OCI-LY1 (cell line): ENCODE measurements at regions not wholly inside any gene's neighbourhood (a gene's known extent, or its start where the extent isn't known, plus 50 kb on each side); places are given as distances from the start of the nearest gene placed in this dataset.

Experiments
- H2AFZ ChIP-seq: fragments of 200-600 bp; sonication (generic), shearing (Covaris generic); 2 replicates; pipeline ENCODE4 v1.6.0; 2014; ENCODE audit warnings: antibody characterized with exemption, mild to moderate bottlenecking, low read length
- H3F3A ChIP-seq: fragments of 200-600 bp; sonication (generic), shearing (Covaris generic); 2 replicates; pipeline ENCODE4 v1.6.0; 2014; ENCODE audit warnings: mild to moderate bottlenecking, antibody characterized with exemption, low read length, moderate library complexity; ENCODE audit not compliant: insufficient read depth
- H3K27ac ChIP-seq: fragments of 200-600 bp; sonication (generic); 2 replicates; pipeline ENCODE4 v1.5.1; 2014; ENCODE audit warnings: low read length, mixed run types, mild to moderate bottlenecking, low read depth; ENCODE audit not compliant: poor library complexity, severe bottlenecking
- H3K27me3 ChIP-seq: fragments of 200-600 bp; sonication (generic); 2 replicates; pipeline ENCODE4 v1.6.0; 2014; ENCODE audit warnings: antibody characterized with exemption, mild to moderate bottlenecking, low read length, moderate library complexity; ENCODE audit not compliant: insufficient read depth
- H3K36me3 ChIP-seq: fragments of 200-600 bp; sonication (generic); 2 replicates; pipeline ENCODE4 v1.6.1; 2014; ENCODE audit warnings: mild to moderate bottlenecking, antibody characterized with exemption, low read length, moderate library complexity, mixed read lengths; ENCODE audit not compliant: insufficient read depth
- H3K4me1 ChIP-seq: fragments of 200-600 bp; sonication (generic); 2 replicates; pipeline ENCODE4 v1.5.1; 2014; ENCODE audit warnings: mild to moderate bottlenecking, low read length, moderate library complexity; ENCODE audit not compliant: insufficient read depth, severe bottlenecking
- H3K4me2 ChIP-seq: fragments of 200-600 bp; sonication (generic), shearing (Covaris generic); 2 replicates; pipeline ENCODE4 v1.6.1; 2014; ENCODE audit warnings: low read length
- H3K4me3 ChIP-seq: fragments of 200-600 bp; sonication (generic); 2 replicates; pipeline ENCODE4 v1.5.1; 2014; ENCODE audit warnings: low read length, low read depth, mild to moderate bottlenecking, mixed read lengths; ENCODE audit not compliant: poor library complexity, severe bottlenecking
- H3K79me2 ChIP-seq: fragments of 200-600 bp; shearing (Covaris generic); 2 replicates; pipeline ENCODE4 v1.6.1; 2016; ENCODE audit warnings: mixed run types, low read length, mixed read lengths; ENCODE audit not compliant: insufficient read depth
- H3K9ac ChIP-seq: fragments of 200-600 bp; sonication (generic), shearing (Covaris generic); 2 replicates; pipeline ENCODE4 v1.6.1; 2014; ENCODE audit warnings: mild to moderate bottlenecking, low read length, mixed read lengths
- H3K9me2 ChIP-seq: fragments of 200-600 bp; sonication (generic), shearing (Covaris generic); 2 replicates; pipeline ENCODE4 v1.6.1; 2014; ENCODE audit warnings: low read depth, mild to moderate bottlenecking, low read length, mixed read lengths
- H3K9me3 ChIP-seq: fragments of 200-600 bp; shearing (Covaris generic); 2 replicates; pipeline ENCODE4 v1.6.1; 2014; ENCODE audit warnings: low read length, mixed read lengths
- H4K20me1 ChIP-seq: fragments of 200-600 bp; sonication (generic), shearing (Covaris generic); 2 replicates; pipeline ENCODE4 v1.6.0; 2016; ENCODE audit warnings: mild to moderate bottlenecking, low read length; ENCODE audit not compliant: insufficient read depth
- EZH2 ChIP-seq: fragments of 200-600 bp; sonication (generic), shearing (Covaris generic); IDR thresholded peaks from 2 replicates; pipeline ENCODE4 v1.8.0; 2017; ENCODE audit warnings: borderline replicate concordance, mixed run types, mild to moderate bottlenecking, antibody characterized with exemption, low read length, moderate library complexity, mixed read lengths
- TF ChIP-seq, protein P1 (sequence below): fragments of 200-600 bp; sonication (generic), shearing (Covaris generic); IDR thresholded peaks from 2 replicates; pipeline ENCODE4 v1.5.1; 2017; ENCODE audit warnings: mild to moderate bottlenecking, antibody characterized with exemption, low read length, moderate library complexity, mixed read lengths

DNA sequence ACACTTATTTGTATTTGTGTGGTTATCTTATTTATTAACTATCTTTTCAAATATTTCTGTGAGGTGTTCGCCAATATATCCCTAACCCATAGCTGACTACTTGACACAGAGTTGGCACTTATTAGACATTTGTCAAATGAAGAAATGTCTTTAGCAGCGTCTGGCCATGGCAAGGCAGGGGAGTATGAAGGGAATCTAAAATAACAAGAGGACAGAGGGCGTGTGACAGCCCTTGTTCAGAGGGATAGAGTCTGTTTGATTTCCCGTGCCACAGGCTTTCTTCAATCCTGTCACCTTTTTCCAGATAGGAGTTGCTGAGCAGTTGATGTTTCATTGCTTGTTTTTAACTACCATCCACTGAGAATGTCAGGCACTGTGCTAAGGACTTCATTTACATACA lies 53.6 kb upstream of the SLC39A10 start:
- Histone ChIP-seq H3K27me3 (no peaks in the 10 kb centered on the region), H3F3A (no peaks in the 10 kb centered on the region), H4K20me1 (no peaks in the 10 kb centered on the region), H3K79me2 (no peaks in the 10 kb centered on the region), H3K27ac (no peak overlapping the region), H3K9ac (no peak overlapping the region), H3K9me2 (no peaks in the 10 kb centered on the region), H3K9me3 (no peaks in the 10 kb centered on the region), H3K4me3 (no peak overlapping the region), H3K4me2 (no peak overlapping the region), H3K36me3 (no peaks in the 10 kb centered on the region), H2AFZ (no peak overlapping the region), H3K4me1 (no peaks in the 10 kb centered on the region)
- TF ChIP-seq, protein P1, sequence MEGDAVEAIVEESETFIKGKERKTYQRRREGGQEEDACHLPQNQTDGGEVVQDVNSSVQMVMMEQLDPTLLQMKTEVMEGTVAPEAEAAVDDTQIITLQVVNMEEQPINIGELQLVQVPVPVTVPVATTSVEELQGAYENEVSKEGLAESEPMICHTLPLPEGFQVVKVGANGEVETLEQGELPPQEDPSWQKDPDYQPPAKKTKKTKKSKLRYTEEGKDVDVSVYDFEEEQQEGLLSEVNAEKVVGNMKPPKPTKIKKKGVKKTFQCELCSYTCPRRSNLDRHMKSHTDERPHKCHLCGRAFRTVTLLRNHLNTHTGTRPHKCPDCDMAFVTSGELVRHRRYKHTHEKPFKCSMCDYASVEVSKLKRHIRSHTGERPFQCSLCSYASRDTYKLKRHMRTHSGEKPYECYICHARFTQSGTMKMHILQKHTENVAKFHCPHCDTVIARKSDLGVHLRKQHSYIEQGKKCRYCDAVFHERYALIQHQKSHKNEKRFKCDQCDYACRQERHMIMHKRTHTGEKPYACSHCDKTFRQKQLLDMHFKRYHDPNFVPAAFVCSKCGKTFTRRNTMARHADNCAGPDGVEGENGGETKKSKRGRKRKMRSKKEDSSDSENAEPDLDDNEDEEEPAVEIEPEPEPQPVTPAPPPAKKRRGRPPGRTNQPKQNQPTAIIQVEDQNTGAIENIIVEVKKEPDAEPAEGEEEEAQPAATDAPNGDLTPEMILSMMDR = no peak
- TF ChIP-seq EZH2 = no peak

DNA sequence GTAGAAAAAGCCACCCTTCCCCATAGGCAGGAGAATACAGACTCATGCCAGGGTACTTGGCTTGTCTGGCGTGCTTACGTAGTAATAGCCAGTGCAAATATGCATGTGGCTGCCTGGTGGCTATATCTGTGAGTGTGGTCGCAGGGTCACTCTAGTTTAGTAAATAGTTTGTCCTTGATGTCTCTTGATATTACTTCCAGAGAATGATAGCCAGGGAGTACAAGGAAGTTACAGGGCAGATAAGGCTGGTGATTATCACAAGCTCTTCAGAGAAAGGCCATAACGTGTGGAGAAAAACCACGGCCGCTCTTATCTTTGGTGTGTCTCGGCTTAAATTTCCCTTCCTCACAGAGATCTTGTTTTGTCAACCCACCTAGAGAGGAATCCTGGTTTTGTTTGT lies 54.3 kb upstream of the SLC39A10 start:
- H3K9me3 ChIP-seq = no peaks in the 10 kb centered on the region
- H3F3A ChIP-seq = no peaks in the 10 kb centered on the region
- no peaks in the 10 kb centered on the region for H4K20me1 ChIP-seq
- H3K9ac ChIP-seq = no peak overlapping the region
- H3K4me1 ChIP-seq = no peaks in the 10 kb centered on the region
- TF ChIP-seq, protein P1 = no peak
- no peak for TF ChIP-seq EZH2
- H3K36me3 ChIP-seq = no peaks in the 10 kb centered on the region
- no peak overlapping the region for H3K27ac ChIP-seq
- H3K4me3 ChIP-seq = no peak overlapping the region
- H3K79me2 ChIP-seq = no peaks in the 10 kb centered on the region
- no peaks in the 10 kb centered on the region for H3K9me2 ChIP-seq
- H2AFZ ChIP-seq = no peak overlapping the region
- no peak overlapping the region for H3K4me2 ChIP-seq
- H3K27me3 ChIP-seq = no peaks in the 10 kb centered on the region

DNA sequence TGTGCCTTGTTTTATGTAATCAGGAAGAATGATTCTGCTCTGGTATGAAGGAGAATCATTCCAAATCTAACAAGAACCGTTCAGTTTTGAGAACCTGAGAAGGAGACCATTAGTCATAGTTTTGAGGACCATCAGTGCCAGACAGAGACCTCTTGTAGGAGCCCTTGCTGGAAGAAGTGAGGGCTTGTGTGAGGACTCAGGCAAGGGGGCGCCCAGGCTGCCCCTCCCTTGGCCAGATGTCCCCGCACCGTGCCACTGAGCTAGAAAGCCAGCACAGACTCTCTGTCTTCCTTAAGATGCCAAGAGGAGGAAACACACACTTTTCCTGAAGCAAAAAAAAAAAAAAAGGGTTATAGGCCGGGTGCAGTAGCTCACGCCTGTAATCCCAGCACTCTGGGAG lies 55.7 kb upstream of the SLC39A10 start:
- H3K9ac ChIP-seq = no peak overlapping the region
- H2AFZ ChIP-seq = no peak overlapping the region
- no peaks in the 10 kb centered on the region for H4K20me1 ChIP-seq
- H3K4me2 ChIP-seq = no peak overlapping the region
- no peaks in the 10 kb centered on the region for H3K27me3 ChIP-seq
- no peaks in the 10 kb centered on the region for H3K9me3 ChIP-seq
- no peaks in the 10 kb centered on the region for H3K36me3 ChIP-seq
- no peaks in the 10 kb centered on the region for H3K9me2 ChIP-seq
- no peaks in the 10 kb centered on the region for H3K79me2 ChIP-seq
- no peaks in the 10 kb centered on the region for H3F3A ChIP-seq
- no peak overlapping the region for H3K27ac ChIP-seq
- no peaks in the 10 kb centered on the region for H3K4me1 ChIP-seq
- no peak for TF ChIP-seq EZH2
- TF ChIP-seq, protein P1 = no peak
- H3K4me3 ChIP-seq = no peak overlapping the region
